ENCODE measurements at regions not wholly inside any gene's neighbourhood (a gene's known extent, or its start where the extent isn't known, plus 50 kb on each side); places are given as distances from the start of the nearest gene placed in this dataset. TPM values are rescaled to one million over a fixed set of nuclear protein-coding genes. Genes with fewer than 3 reads are reported as not detected.

GRCh38 chr13:57075588-57075987 lies 65.1 kb upstream of the PRR20A start:
- POLR2A ChIA-PET = no interaction called here
- Histone ChIP-seq H3K4me3 (ENCODE audit: control extremely low read depth in 1 of 5, extremely low read depth in 1 of 5, insufficient read depth in 1 of 5, low read depth in 2 of 5, low read length in 4 of 5) (no peak overlapping the region), H3K36me3 (replicated peaks in 1 of 2; ENCODE audit: control extremely low read depth in 1 of 2, control insufficient read depth in 1 of 2, extremely low read depth in 1 of 2, insufficient read depth in 2 of 2, low read length in 1 of 2) (no peaks in the 10 kb centered on the region), H3K27me3 (replicated peaks in 1 of 4; ENCODE audit: control extremely low read depth in 1 of 4, control insufficient read depth in 3 of 4, insufficient read depth in 4 of 4, low read length in 3 of 4) (no peaks in the 10 kb centered on the region), H3K9ac (ENCODE audit: low read length) (no peak overlapping the region), H3K9me3 (ENCODE audit: control extremely low read depth in 1 of 3, control insufficient read depth in 2 of 3, insufficient read depth in 1 of 3, low read length in 2 of 3) (no peaks in the 10 kb centered on the region), H4K20me1 (ENCODE audit: control insufficient read depth, insufficient read depth, low read length, poor library complexity, severe bottlenecking) (no peaks in the 10 kb centered on the region), H3K79me2 (ENCODE audit: control insufficient read depth, insufficient read depth, low read length) (no peaks in the 10 kb centered on the region), H3K4me1 (ENCODE audit: control insufficient read depth in 2 of 2, insufficient read depth in 2 of 2, low read length in 2 of 2) (no peaks in the 10 kb centered on the region), H3K27ac (ENCODE audit: low read length in 2 of 2) (no peak overlapping the region), H3K4me2 (replicated peaks; ENCODE audit: low read depth, low read length, poor library complexity, severe bottlenecking) (no peak overlapping the region), H2AFZ (ENCODE audit: insufficient read depth, low read depth, low read length, poor library complexity, severe bottlenecking) (no peak overlapping the region)
- H3K27ac Mint-ChIP-seq = no peak overlapping the region
- H3K27me3 Mint-ChIP-seq = no peaks in the 10 kb centered on the region
- no peak overlapping the region for H3K4me3 Mint-ChIP-seq
- CTCF ChIA-PET = no interaction called here
- H3K9me3 Mint-ChIP-seq (ENCODE audit: insufficient read depth) = no peaks in the 10 kb centered on the region
- intact Hi-C loops (cut with micrococcal nuclease) = no loop called here
- no peaks in the 10 kb centered on the region for H3K4me1 Mint-ChIP-seq
- no CpG with 5 or more reads among the region's 2 CpGs for WGBS (ENCODE audit: insufficient coverage)
- DNase-seq (no peak), ATAC-seq (ENCODE audit: low read depth) (no peak)
- TF ChIP-seq EZH2 (IDR thresholded peaks at IDR 0.05; ENCODE audit: borderline replicate concordance, insufficient read depth, low read depth, low read length, poor library complexity, severe bottlenecking) (no peak), CTCF (IDR thresholded peaks at IDR 0.05) (no peak)

- H3K27me3 ChIP-seq (replicated peaks in 1 of 4; ENCODE audit: control extremely low read depth in 1 of 4, control insufficient read depth in 3 of 4, insufficient read depth in 4 of 4, low read length in 3 of 4) = no peaks in the 10 kb centered on the region
- CTCF ChIA-PET = no interaction called here
- H3K36me3 ChIP-seq (replicated peaks in 1 of 2; ENCODE audit: control extremely low read depth in 1 of 2, control insufficient read depth in 1 of 2, extremely low read depth in 1 of 2, insufficient read depth in 2 of 2, low read length in 1 of 2) = no peaks in the 10 kb centered on the region
- POLR2A ChIA-PET = no interaction called here
- H3K4me3 Mint-ChIP-seq = no peak overlapping the region
- H3K79me2 ChIP-seq (ENCODE audit: control insufficient read depth, insufficient read depth, low read length) = no peaks in the 10 kb centered on the region
- H3K9ac ChIP-seq (ENCODE audit: low read length) = no peak overlapping the region
- TF ChIP-seq CTCF (IDR thresholded peaks at IDR 0.05) = no peak
- TF ChIP-seq EZH2 (IDR thresholded peaks at IDR 0.05; ENCODE audit: borderline replicate concordance, insufficient read depth, low read depth, low read length, poor library complexity, severe bottlenecking) = no peak
- H3K4me3 ChIP-seq (ENCODE audit: control extremely low read depth in 1 of 5, extremely low read depth in 1 of 5, insufficient read depth in 1 of 5, low read depth in 2 of 5, low read length in 4 of 5) = no peak overlapping the region
- H3K9me3 ChIP-seq (ENCODE audit: control extremely low read depth in 1 of 3, control insufficient read depth in 2 of 3, insufficient read depth in 1 of 3, low read length in 2 of 3) = peaks cover 0 to 1% (median 0%) of the 10 kb centered on the region in 3 donors
- intact Hi-C loops (cut with micrococcal nuclease) = no loop called here
- no peaks in the 10 kb centered on the region for H3K4me1 ChIP-seq (ENCODE audit: control insufficient read depth in 2 of 2, insufficient read depth in 2 of 2, low read length in 2 of 2)
- no peak for DNase-seq
- no peaks in the 10 kb centered on the region for H3K4me1 Mint-ChIP-seq
- no peak overlapping the region for H3K27ac Mint-ChIP-seq
- peaks cover 2% of the 10 kb centered on the region for H3K9me3 Mint-ChIP-seq (ENCODE audit: insufficient read depth)
- no peaks in the 10 kb centered on the region for H3K27me3 Mint-ChIP-seq
- H3K27ac ChIP-seq (ENCODE audit: low read length in 2 of 2) = no peak overlapping the region
- ATAC-seq (ENCODE audit: low read depth) = no peak
- no peak overlapping the region for H3K4me2 ChIP-seq (replicated peaks; ENCODE audit: low read depth, low read length, poor library complexity, severe bottlenecking)
- 100% methylated on average over 1 of the region's 2 CpGs for WGBS (ENCODE audit: insufficient coverage)
- no peaks in the 10 kb centered on the region for H4K20me1 ChIP-seq (ENCODE audit: control insufficient read depth, insufficient read depth, low read length, poor library complexity, severe bottlenecking)
- H2AFZ ChIP-seq (ENCODE audit: insufficient read depth, low read depth, low read length, poor library complexity, severe bottlenecking) = no peak overlapping the region
These were observed 53.7 kb upstream of the PRR20A start for GRCh38 chr13:57087006-57087405.

Small RNA genes in the stretch of these regions (small RNA-seq; reads per million reads assigned to genes)
- gene MIR5007 (ENCODE audit: insufficient read length, low read depth, low replicate concordance) = not detected
- gene RF02271 (ENCODE audit: insufficient read length, low read depth, low replicate concordance) = not detected

All from B cell (primary cell).